Osteoblast (primary cell): ENCODE measurements at regions not wholly inside any gene's neighbourhood (a gene's known extent, or its start where the extent isn't known, plus 50 kb on each side); places are given as distances from the start of the nearest gene placed in this dataset.
"Not testable (repeated sequence)": the region's sequence is repeated elsewhere in the genome, so short reads cannot be mapped to it uniquely, and the experiment has no call there.

Source experiments
- DNase-seq: peaks from one replicate; pipeline ENCODE4 v3.0.0; 2011; ENCODE audit warnings: low spot score, mixed read lengths; ENCODE audit not compliant: insufficient read length; ENCODE audit errors: missing footprints
- H2AFZ ChIP-seq: 2 replicates; pipeline ENCODE4 v1.6.0; 2011; ENCODE audit warnings: mild to moderate bottlenecking, low read length
- H3K27ac ChIP-seq: 2 replicates; pipeline ENCODE4 v1.5.1; 2011; ENCODE audit warnings: mild to moderate bottlenecking, low read depth, low read length, moderate library complexity
- H3K27me3 ChIP-seq: 2 replicates; pipeline ENCODE4 v1.6.0; 2012; ENCODE audit warnings: mild to moderate bottlenecking, control low read depth, inconsistent platforms, low read length, moderate library complexity; ENCODE audit not compliant: insufficient read depth
- H3K36me3 ChIP-seq: 2 replicates; pipeline ENCODE4 v1.5.1; 2011; ENCODE audit warnings: mild to moderate bottlenecking, low read length, control low read depth, moderate library complexity; ENCODE audit not compliant: insufficient read depth
- H3K4me1 ChIP-seq: 2 replicates; pipeline ENCODE4 v1.5.1; 2011; ENCODE audit warnings: mild to moderate bottlenecking, low read length, control low read depth, moderate library complexity; ENCODE audit not compliant: insufficient read depth
- H3K4me2 ChIP-seq: 2 replicates; pipeline ENCODE4 v1.6.0; 2011; ENCODE audit warnings: mild to moderate bottlenecking, low read length; ENCODE audit not compliant: insufficient read depth
- H3K4me3 ChIP-seq: fragments of 200-600 bp; sonication (generic); 3 replicates; pipeline ENCODE4 v1.5.1; 2012; ENCODE audit warnings: mild to moderate bottlenecking, low read length, inconsistent platforms; ENCODE audit not compliant: insufficient read depth
- H3K79me2 ChIP-seq: 2 replicates; pipeline ENCODE4 v1.6.0; 2012; ENCODE audit warnings: mild to moderate bottlenecking, low read length, control low read depth, inconsistent platforms; ENCODE audit not compliant: insufficient read depth
- H3K9me3 ChIP-seq: 2 replicates; pipeline ENCODE4 v1.5.1; 2011; ENCODE audit warnings: low read depth, low read length, control low read depth
- H4K20me1 ChIP-seq: 2 replicates; pipeline ENCODE4 v1.6.0; 2012; ENCODE audit warnings: mild to moderate bottlenecking, low read length, control low read depth; ENCODE audit not compliant: insufficient read depth
- CTCF ChIP-seq: IDR thresholded peaks from 2 replicates; pipeline ENCODE4 v1.5.1; 2011; ENCODE audit warnings: mild to moderate bottlenecking, low read depth, low read length, moderate library complexity; ENCODE audit errors: extremely low read depth

GRCh38 chr2:41206004-41206403, 754.1 kb upstream of the SLC8A1 start:
- TF ChIP-seq CTCF: no peak
- H3K4me1 ChIP-seq: no peaks in the 10 kb centered on the region
- no peaks in the 10 kb centered on the region for H3K79me2 ChIP-seq
- H4K20me1 ChIP-seq: no peaks in the 10 kb centered on the region
- H3K4me2 ChIP-seq: no peak overlapping the region
- H3K27me3 ChIP-seq: no peaks in the 10 kb centered on the region
- no peaks in the 10 kb centered on the region for H3K9me3 ChIP-seq
- H3K27ac ChIP-seq: no peak overlapping the region
- DNase-seq: no peak
- H2AFZ ChIP-seq: no peak overlapping the region
- no peak overlapping the region for H3K4me3 ChIP-seq
- no peaks in the 10 kb centered on the region for H3K36me3 ChIP-seq

- DNase-seq: no peak
- Histone ChIP-seq H3K4me2 (no peak overlapping the region), H3K27ac (no peak overlapping the region), H2AFZ (no peak overlapping the region), H3K4me1 (no peaks in the 10 kb centered on the region), H3K27me3 (no peaks in the 10 kb centered on the region), H3K79me2 (no peaks in the 10 kb centered on the region), H3K9me3 (no peaks in the 10 kb centered on the region), H3K4me3 (no peak overlapping the region), H4K20me1 (no peaks in the 10 kb centered on the region), H3K36me3 (no peaks in the 10 kb centered on the region)
- no peak for TF ChIP-seq CTCF
These were observed 755.7 kb upstream of the SLC8A1 start for GRCh38 chr2:41207578-41207977.

DNA sequence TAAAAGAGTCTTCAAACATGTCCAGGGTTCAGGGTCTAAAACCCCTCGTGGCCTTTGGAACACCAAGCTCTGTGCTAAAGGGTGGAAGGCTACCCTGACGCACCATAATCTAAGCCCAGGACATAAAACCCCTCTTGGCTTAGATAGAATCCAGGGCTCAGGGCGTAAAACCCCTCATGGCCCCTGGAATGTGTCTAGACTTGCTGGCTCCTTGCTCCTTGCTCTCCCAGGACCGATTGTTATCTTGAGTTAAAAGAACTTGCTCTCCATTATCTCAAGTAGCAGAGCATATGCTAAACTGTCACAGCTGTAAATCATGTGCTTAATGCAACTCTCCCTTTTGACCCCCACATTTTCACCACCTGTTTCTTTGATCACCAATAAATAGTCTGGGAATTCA, 758.1 kb upstream of the SLC8A1 start:
- not testable (repeated sequence) for H3K4me3 ChIP-seq, H3K4me1 ChIP-seq, DNase-seq, H3K4me2 ChIP-seq, H4K20me1 ChIP-seq, H2AFZ ChIP-seq, H3K27me3 ChIP-seq, H3K79me2 ChIP-seq, H3K36me3 ChIP-seq, H3K9me3 ChIP-seq, H3K27ac ChIP-seq

GRCh38 chr2:41216978-41217377, 765.1 kb upstream of the SLC8A1 start:
- Histone ChIP-seq H4K20me1 (no peaks in the 10 kb centered on the region), H3K79me2 (no peaks in the 10 kb centered on the region), H3K4me2 (no peak overlapping the region), H3K27me3 (no peaks in the 10 kb centered on the region), H2AFZ (no peak overlapping the region), H3K4me3 (no peak overlapping the region), H3K9me3 (no peaks in the 10 kb centered on the region), H3K36me3 (no peaks in the 10 kb centered on the region), H3K4me1 (no peaks in the 10 kb centered on the region), H3K27ac (no peak overlapping the region)
- DNase-seq: no peak
- no peak for TF ChIP-seq CTCF

DNA sequence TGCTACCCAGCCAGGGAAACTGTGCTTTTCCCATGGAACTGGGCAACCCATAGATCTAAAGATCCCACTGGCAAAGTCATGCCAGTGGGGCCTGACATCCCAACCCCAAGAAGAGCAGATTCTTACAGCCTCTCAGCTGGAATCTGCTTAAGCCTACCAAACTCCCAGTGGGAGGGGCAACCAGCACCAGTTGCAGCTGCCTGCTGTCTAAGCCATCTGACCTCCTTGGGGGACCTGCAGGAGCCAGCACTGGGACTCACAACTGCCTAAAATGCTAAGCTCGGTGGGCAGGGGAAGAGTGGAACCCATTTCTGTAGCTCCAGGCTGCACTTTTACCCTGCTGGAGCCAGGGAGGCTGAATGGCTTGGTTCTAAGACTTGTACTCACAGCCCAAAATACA, 770.7 kb upstream of the SLC8A1 start:
- Histone ChIP-seq H3K4me2 (no peak overlapping the region), H3K9me3 (no peaks in the 10 kb centered on the region), H3K27ac (no peak overlapping the region), H3K27me3 (no peaks in the 10 kb centered on the region), H2AFZ (no peak overlapping the region), H3K4me3 (no peak overlapping the region), H4K20me1 (no peaks in the 10 kb centered on the region), H3K79me2 (no peaks in the 10 kb centered on the region), H3K36me3 (no peaks in the 10 kb centered on the region), H3K4me1 (no peaks in the 10 kb centered on the region)
- DNase-seq: no peak
- TF ChIP-seq CTCF: no peak
